HCT116 (cell line): ENCODE measurements at regions not wholly inside any gene's neighbourhood (a gene's known extent, or its start where the extent isn't known, plus 50 kb on each side); places are given as distances from the start of the nearest gene placed in this dataset.

Experiments used
- CBX3 ChIP-seq: IDR thresholded peaks from 2 replicates; pipeline ENCODE4 v1.6.1; 2012; ENCODE audit warnings: low read depth
- CEBPB ChIP-seq: IDR thresholded peaks from 2 replicates; pipeline ENCODE4 v1.6.1; 2012; ENCODE audit warnings: low read depth
- EGR1 ChIP-seq: IDR thresholded peaks from 2 replicates; pipeline ENCODE4 v1.6.1; 2012; ENCODE audit warnings: low read depth
- EZH2 ChIP-seq: fragments of 200-600 bp; sonication (generic); IDR thresholded peaks from 2 replicates; pipeline ENCODE4 v1.6.1; 2017; ENCODE audit warnings: antibody characterized with exemption, mixed run types
- EZH2phosphoT487 ChIP-seq: fragments of 200-600 bp; IDR thresholded peaks from 2 replicates; pipeline ENCODE4 v1.6.1; 2018; ENCODE audit warnings: antibody characterized with exemption, borderline replicate concordance
- JUND ChIP-seq: IDR thresholded peaks from 2 replicates; pipeline ENCODE4 v1.6.1; 2012
- POLR2A ChIP-seq: IDR thresholded peaks from 2 replicates; pipeline ENCODE4 v1.7.0; 2011; ENCODE audit warnings: borderline replicate concordance; ENCODE audit not compliant: insufficient read depth, insufficient read length; ENCODE audit errors: extremely low read depth
- POLR2AphosphoS5 ChIP-seq: IDR thresholded peaks from 2 replicates; pipeline ENCODE4 v1.6.1; 2011; ENCODE audit warnings: mild to moderate bottlenecking, low read depth, low read length, moderate library complexity
- REST ChIP-seq: IDR thresholded peaks from 2 replicates; pipeline ENCODE4 v1.6.1; 2012; ENCODE audit warnings: low read depth
- TCF7L2 ChIP-seq: IDR thresholded peaks from 2 replicates; pipeline ENCODE4 v1.7.0; 2011; ENCODE audit warnings: borderline replicate concordance, inconsistent platforms; ENCODE audit not compliant: insufficient read depth, insufficient read length; ENCODE audit errors: extremely low read depth
- YY1 ChIP-seq: IDR thresholded peaks from 2 replicates; pipeline ENCODE4 v1.6.1; 2011; ENCODE audit warnings: low read length, low read depth, moderate library complexity, mild to moderate bottlenecking; ENCODE audit not compliant: insufficient replicate concordance; ENCODE audit errors: extremely low read depth
- ZFX ChIP-seq: fragments of 450-650 bp; IDR thresholded peaks from 2 replicates; pipeline ENCODE4 v1.6.1; 2017
- ZNF274 ChIP-seq: fragments of 200-500 bp; sonication (Bioruptor generic); IDR thresholded peaks from 2 replicates; pipeline ENCODE4 v1.6.1; 2014; ENCODE audit warnings: mild to moderate bottlenecking, low read depth, low read length, inconsistent platforms
- TF ChIP-seq, protein P1 (sequence below), 3 experiments: fragments of 200-600 bp in 1 of 3; sonication (generic) in 1 of 3; IDR thresholded peaks in 2 of 3; conservative IDR thresholded peaks in 1 of 3; 2 replicates each; pipeline ENCODE4 v1.5.1; 2012 to 2017; ENCODE audit warnings: low read depth in 2 of 3, low read length in 2 of 3, antibody characterized with exemption in 1 of 3, borderline replicate concordance in 1 of 3, control low read depth in 1 of 3, mild to moderate bottlenecking in 1 of 3, mixed read lengths in 1 of 3, mixed run types in 1 of 3, moderate library complexity in 1 of 3; ENCODE audit not compliant: insufficient read depth in 1 of 3

- TF ChIP-seq POLR2A (no peak), EZH2 (no peak), POLR2AphosphoS5 (no peak), ZNF274 (no peak), JUND (no peak), EGR1 (no peak), CEBPB (no peak), REST (no peak), TCF7L2 (no peak), YY1 (no peak), CBX3 (no peak), EZH2phosphoT487 (no peak), ZFX (no peak)
- TF ChIP-seq, protein P1, sequence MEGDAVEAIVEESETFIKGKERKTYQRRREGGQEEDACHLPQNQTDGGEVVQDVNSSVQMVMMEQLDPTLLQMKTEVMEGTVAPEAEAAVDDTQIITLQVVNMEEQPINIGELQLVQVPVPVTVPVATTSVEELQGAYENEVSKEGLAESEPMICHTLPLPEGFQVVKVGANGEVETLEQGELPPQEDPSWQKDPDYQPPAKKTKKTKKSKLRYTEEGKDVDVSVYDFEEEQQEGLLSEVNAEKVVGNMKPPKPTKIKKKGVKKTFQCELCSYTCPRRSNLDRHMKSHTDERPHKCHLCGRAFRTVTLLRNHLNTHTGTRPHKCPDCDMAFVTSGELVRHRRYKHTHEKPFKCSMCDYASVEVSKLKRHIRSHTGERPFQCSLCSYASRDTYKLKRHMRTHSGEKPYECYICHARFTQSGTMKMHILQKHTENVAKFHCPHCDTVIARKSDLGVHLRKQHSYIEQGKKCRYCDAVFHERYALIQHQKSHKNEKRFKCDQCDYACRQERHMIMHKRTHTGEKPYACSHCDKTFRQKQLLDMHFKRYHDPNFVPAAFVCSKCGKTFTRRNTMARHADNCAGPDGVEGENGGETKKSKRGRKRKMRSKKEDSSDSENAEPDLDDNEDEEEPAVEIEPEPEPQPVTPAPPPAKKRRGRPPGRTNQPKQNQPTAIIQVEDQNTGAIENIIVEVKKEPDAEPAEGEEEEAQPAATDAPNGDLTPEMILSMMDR (IDR thresholded peaks at IDR 0.05 in 2 of 3, conservative IDR thresholded peaks at IDR 0.05 in 1 of 3; ENCODE audit: borderline replicate concordance in 1 of 3, insufficient read depth in 1 of 3, low read depth in 2 of 3, low read length in 2 of 3), result no peak
Measured at GRCh38 chr14:28023853-28024252, 742.7 kb upstream of the FOXG1 start.
